ENCODE measurements at regions not wholly inside any gene's neighbourhood (a gene's known extent, or its start where the extent isn't known, plus 50 kb on each side); places are given as distances from the start of the nearest gene placed in this dataset.

DNA sequence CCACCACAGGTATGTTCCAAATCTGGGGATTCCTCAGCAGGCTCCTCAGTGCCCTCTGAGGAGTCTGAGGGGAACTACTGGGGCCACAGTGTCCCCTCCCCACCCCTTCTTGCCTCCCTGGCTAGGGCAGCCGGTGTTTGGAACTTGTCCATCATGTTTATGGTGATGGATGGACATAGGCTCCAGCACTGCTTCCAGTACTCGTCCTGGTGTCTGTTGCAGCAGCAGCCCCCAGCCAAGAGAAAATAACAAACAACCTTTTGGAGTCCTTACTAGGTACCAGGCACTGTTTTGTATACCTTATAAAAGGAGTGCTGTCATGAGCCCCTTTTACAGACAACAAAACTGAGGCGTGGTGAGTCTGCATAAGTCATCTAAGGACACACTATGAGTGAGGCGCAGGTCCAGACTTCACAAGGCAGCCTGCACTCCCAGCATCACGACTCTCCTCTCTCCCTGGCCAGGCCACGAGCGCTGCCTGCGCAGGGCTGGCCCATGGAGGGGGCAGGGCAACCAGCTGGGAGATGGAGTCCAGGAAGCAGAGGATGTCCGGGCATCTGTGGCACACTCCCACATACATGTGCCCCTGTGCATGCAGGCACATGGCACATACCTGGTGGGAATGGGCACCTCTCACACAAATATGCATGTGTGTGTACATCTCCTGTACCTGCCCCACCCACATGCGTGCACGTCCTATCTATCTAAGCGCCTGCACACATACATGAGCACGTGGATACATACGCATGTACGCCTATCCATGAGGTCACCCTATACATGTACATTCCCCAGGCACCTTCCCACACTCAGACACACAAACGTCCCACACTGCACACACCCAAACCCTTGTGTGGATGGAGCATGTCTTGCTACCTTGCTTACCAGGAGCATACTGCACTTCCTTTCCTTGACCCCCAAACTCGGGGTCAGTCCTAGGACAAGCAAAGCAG is 152.7 kb downstream of the VEGFA start:
- Mint-ChIP-seq H3K27me3 (ENCODE audit: low read depth) (peaks cover 16% of the 10 kb centered on the region), H3K4me1 (ENCODE audit: low read depth) (peaks cover 20% of the 10 kb centered on the region), H3K9me3 (ENCODE audit: insufficient read depth) (no peaks in the 10 kb centered on the region), H3K4me3 (no peak overlapping the region), H3K36me3 (ENCODE audit: low read depth) (no peaks in the 10 kb centered on the region), H3K27ac (no peak overlapping the region)
- POLR2A ChIA-PET, result no interaction called here
- no peak for ATAC-seq
- CTCF ChIA-PET, result no interaction called here
- no peak for DNase-seq

DNA sequence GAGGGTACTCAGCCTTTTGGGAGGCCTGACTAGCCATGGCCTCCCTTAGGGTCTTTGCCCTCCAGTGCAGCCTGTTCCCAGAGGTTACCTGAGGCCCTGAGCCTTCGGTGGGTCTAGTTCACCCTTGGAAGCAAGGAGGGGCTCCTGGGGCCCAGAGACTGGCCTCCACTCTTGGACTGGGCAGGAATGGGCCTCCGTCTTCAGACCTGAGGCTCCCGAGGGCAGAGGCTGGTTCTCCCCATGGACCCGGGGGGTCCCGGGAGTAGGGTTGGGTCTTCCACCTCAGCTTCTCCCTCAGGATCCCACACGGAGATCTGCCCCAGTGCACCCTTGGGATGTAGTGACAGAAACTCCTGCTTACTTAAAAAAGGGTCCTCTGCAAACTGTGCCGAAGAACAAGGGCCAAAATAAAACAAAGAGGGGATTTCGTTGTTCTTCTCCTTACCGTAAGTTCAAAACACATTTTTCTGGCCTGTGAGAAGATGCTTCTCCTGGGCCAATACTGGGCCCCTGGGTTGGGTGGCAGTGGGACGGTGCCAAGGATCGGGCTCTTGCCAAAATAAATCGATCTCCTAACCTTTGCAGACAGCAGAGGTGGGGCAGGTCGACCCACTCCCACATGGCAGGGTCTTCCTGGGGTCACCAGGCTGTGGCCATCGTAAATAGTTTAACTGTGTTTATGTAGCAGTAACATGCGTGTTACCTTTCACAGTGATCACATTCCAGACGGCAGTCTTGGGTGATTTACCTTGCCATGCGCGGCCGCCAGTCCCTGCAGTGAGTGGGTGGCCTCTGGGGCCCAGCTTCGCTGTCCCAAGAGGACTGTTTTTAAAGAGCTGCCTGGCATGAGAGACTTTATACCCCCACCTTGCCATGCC is 151.8 kb downstream of the VEGFA start:
- Mint-ChIP-seq H3K27me3 (ENCODE audit: low read depth) (peaks cover 16% of the 10 kb centered on the region), H3K4me3 (no peak overlapping the region), H3K9me3 (ENCODE audit: insufficient read depth) (no peaks in the 10 kb centered on the region), H3K27ac (no peak overlapping the region), H3K36me3 (ENCODE audit: low read depth) (no peaks in the 10 kb centered on the region), H3K4me1 (ENCODE audit: low read depth) (peaks cover 16% of the 10 kb centered on the region)
- ATAC-seq (no peak), DNase-seq (no peak)
- ChIA-PET POLR2A (no interaction called here), CTCF (no interaction called here)

DNA sequence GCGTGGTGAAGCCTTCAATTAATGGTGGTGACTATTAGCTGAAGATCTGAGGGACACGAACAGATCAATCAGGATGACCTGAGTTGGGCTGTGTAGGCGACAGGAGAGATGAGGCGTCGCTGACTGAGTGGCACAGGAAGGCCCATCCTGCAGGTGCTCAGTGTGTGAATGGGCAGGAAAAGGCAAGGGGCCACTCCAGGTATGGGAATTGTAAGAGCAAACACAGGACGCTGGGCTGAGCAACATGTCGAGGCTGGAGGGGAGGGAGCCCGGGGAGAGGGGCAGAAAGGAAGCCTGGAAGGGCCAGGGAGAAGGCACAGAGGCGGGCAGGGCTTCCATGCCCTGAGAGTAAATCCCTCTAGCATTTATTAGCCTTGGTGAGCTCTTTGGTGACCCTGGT is 151.0 kb downstream of the VEGFA start:
- H3K36me3 Mint-ChIP-seq (ENCODE audit: low read depth), result no peaks in the 10 kb centered on the region
- no peak overlapping the region for H3K27ac Mint-ChIP-seq
- ATAC-seq (no peak), DNase-seq (no peak)
- ChIA-PET CTCF (no interaction called here), POLR2A (no interaction called here)
- peaks cover 16% of the 10 kb centered on the region for H3K4me1 Mint-ChIP-seq (ENCODE audit: low read depth)
- H3K4me3 Mint-ChIP-seq, result no peak overlapping the region
- peaks cover 16% of the 10 kb centered on the region for H3K27me3 Mint-ChIP-seq (ENCODE audit: low read depth)
- no peaks in the 10 kb centered on the region for H3K9me3 Mint-ChIP-seq (ENCODE audit: insufficient read depth)

DNA sequence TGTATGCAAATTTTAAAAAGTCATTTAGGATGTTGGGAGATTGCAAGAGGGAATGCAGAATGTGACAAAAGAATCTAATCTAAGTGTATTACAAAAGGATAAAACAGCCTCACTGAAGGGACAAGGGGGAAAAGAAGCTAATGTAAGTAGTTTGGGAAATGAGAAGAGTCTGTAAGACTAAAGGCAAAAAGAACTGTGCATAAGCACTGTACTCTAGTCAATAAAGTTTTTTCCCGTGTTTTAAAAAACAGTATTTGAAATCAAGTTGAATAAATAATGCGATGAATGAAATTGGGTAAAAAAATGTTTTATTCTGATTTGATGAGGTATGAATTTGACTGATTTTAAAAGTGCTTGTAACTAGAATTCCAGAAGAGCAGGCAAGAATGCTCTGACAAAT is 149.8 kb downstream of the VEGFA start:
- Mint-ChIP-seq H3K27ac (no peak overlapping the region), H3K4me1 (ENCODE audit: low read depth) (peaks cover 12% of the 10 kb centered on the region), H3K9me3 (ENCODE audit: insufficient read depth) (no peaks in the 10 kb centered on the region), H3K27me3 (ENCODE audit: low read depth) (peaks cover 13% of the 10 kb centered on the region), H3K4me3 (no peak overlapping the region), H3K36me3 (ENCODE audit: low read depth) (no peaks in the 10 kb centered on the region)
- DNase-seq, result no peak
- POLR2A ChIA-PET, result no interaction called here
- CTCF ChIA-PET, result no interaction called here
- ATAC-seq, result no peak

DNA sequence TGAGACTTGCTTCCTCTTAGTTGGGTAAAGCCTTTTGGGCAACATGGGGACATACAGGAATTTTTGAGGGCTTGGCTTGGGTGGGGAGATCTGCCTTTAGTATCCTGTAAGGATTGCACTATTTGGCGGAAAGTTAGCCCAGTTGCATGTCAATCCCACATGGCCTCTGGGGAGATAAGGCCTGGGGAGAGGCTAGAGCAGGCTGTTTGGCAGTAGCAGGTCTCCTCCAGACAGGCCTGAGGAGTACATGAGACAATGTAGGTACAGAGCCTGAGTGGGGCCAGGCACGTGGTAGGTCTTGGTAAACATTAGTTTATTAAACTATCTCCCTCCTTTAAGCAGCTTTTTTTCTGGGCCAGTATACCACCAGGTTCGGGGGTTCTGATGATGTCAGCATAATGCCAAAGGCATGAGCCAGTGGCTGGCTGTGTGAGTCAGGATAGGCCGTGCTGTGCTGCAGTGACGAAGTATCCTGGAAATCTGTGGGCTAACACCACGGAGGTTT is 147.9 kb downstream of the VEGFA start:
- ChIA-PET POLR2A (no interaction called here), CTCF (no interaction called here)
- no peak overlapping the region for H3K4me3 Mint-ChIP-seq
- DNase-seq (no peak), ATAC-seq (no peak)
- H3K4me1 Mint-ChIP-seq (ENCODE audit: low read depth), result no peaks in the 10 kb centered on the region
- H3K36me3 Mint-ChIP-seq (ENCODE audit: low read depth), result no peaks in the 10 kb centered on the region
- no peak overlapping the region for H3K27ac Mint-ChIP-seq
- peaks cover 13% of the 10 kb centered on the region for H3K27me3 Mint-ChIP-seq (ENCODE audit: low read depth)
- no peaks in the 10 kb centered on the region for H3K9me3 Mint-ChIP-seq (ENCODE audit: insufficient read depth)

DNA sequence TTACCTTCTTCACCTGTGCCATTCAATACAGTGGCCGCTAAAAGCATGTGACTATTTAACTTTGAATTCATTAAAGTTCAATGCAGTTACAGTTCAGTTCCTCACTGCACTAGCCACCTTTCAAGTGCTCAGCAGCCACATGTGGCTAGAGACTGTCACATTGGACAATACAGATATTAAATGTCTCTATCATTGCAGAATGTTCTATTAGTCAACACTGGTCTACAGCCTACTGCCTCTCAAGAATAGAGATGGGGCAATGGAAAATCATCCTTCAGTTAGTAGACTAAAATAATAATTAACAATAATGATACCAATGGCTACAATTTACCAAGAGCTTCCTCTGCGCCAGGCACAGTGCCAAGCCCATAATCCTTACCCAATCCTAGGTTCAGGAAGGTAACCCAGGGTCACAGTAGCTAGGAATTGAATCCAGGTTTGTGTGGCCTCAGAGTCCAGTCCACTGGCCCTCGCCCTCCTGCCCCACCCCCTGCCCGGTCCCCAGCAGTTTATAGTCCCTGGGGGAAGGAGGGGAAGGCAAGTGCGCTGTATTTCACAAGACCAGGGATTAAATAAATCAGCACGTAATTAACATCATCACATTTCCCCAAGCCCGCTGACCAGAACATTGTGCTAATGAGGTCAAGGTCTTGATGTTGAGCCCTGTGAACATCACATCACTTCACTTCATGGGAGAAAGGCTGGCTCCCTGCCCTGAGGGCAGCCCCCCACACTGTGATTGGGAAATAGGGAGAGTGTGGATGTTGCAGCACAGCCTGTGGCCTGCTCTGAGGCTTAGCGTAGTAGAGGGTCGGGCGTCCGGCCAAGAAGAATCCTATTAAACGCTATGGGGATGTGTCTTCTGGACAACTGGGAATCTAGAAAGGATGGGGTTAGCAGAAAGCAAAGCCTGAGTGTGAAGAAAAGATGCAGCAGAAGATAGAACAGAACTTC is 147.2 kb downstream of the VEGFA start:
- H3K36me3 Mint-ChIP-seq (ENCODE audit: low read depth), result no peaks in the 10 kb centered on the region
- no peaks in the 10 kb centered on the region for H3K9me3 Mint-ChIP-seq (ENCODE audit: insufficient read depth)
- POLR2A ChIA-PET, result no interaction called here
- CTCF ChIA-PET, result no interaction called here
- ATAC-seq, result no peak
- no peak for DNase-seq
- H3K4me1 Mint-ChIP-seq (ENCODE audit: low read depth), result no peaks in the 10 kb centered on the region
- H3K27me3 Mint-ChIP-seq (ENCODE audit: low read depth), result peaks cover 13% of the 10 kb centered on the region
- no peak overlapping the region for H3K27ac Mint-ChIP-seq
- no peak overlapping the region for H3K4me3 Mint-ChIP-seq

DNA sequence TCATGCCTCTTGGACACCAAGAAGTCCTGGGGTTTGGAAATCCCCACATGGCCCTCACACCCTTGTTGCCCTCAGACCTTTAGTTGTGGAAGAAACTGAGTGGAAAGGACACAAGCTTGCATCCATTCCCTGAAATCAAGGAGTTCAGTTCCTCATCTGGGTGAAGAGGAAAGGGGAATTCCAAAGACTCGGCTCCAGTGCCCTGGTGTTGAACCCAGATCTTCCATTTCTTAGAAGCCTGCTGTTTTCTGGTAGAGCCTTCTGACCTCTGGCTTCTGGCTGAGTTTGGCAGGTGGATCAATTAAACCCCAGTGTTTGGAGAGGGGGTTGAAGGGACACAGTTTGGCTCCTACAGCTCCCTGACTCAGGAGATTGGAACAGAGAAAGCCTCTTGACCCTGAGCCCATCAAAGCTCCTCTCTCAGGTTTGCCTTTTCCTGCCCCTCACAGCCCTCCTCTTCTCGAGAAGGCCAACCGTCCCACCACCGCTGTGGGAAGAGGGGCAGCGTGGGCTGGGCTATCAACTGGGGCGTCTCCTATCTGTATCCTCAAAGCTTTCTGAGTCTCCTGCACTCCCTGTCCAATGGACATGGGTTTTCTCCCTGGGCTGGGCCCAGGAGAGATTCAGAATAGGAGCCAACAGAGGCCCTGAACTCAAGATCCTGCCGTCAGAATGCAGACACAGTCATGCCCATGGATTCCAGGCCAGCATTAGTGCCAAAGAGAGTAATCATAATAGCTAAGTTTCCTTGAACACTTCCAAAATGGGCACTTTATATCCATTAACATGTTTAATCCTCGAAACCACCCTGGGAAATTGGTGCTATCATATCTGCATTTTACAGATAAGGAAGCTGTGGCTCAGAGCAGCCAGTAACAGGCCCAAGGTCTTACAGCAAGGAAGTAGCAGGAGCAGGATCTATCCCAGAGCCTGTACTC is 146.2 kb downstream of the VEGFA start:
- Mint-ChIP-seq H3K9me3 (ENCODE audit: insufficient read depth) (no peaks in the 10 kb centered on the region), H3K4me3 (no peak overlapping the region), H3K36me3 (ENCODE audit: low read depth) (no peaks in the 10 kb centered on the region), H3K27me3 (ENCODE audit: low read depth) (peaks cover 13% of the 10 kb centered on the region), H3K4me1 (ENCODE audit: low read depth) (no peaks in the 10 kb centered on the region), H3K27ac (no peak overlapping the region)
- CTCF ChIA-PET, result no interaction called here
- POLR2A ChIA-PET, result no interaction called here
- ATAC-seq, result no peak
- DNase-seq, result no peak

DNA sequence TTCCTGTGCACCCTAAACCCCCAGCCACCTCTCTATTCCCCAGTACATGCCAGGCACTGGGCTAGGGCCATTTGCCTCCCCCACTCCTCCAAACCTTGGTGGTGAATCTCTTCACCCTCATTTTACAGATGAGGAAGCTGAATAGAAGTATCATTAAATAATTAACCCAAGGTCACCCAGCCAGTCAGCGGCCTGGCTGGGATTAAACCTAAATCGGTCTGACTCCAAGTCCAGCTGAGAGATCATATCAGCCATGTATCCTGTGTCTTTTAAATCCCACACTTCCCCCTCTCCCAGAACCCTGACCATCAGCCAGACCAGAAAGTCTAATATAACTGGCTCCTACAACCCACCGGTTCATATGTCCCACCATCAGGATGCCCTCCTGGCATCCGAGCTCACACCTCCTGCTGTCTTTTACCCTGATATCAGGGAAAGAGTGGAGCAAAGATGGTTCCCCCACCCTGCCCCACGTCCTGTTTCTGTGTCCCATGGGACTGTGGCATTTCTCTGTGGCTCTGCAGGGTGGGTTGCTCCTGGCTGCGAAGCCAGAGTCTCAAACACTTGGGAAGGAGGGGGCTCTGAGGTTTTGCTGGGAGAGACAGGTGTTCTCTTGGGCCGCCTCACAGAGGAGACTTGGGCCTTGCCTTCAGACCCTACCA is 145.3 kb downstream of the VEGFA start:
- no peak overlapping the region for H3K4me3 Mint-ChIP-seq
- no peaks in the 10 kb centered on the region for H3K36me3 Mint-ChIP-seq (ENCODE audit: low read depth)
- no peaks in the 10 kb centered on the region for H3K9me3 Mint-ChIP-seq (ENCODE audit: insufficient read depth)
- no peak for DNase-seq
- no peak for ATAC-seq
- ChIA-PET POLR2A (no interaction called here), CTCF (no interaction called here)
- peaks cover 7% of the 10 kb centered on the region for H3K27me3 Mint-ChIP-seq (ENCODE audit: low read depth)
- no peak overlapping the region for H3K27ac Mint-ChIP-seq
- H3K4me1 Mint-ChIP-seq (ENCODE audit: low read depth), result no peaks in the 10 kb centered on the region

DNA sequence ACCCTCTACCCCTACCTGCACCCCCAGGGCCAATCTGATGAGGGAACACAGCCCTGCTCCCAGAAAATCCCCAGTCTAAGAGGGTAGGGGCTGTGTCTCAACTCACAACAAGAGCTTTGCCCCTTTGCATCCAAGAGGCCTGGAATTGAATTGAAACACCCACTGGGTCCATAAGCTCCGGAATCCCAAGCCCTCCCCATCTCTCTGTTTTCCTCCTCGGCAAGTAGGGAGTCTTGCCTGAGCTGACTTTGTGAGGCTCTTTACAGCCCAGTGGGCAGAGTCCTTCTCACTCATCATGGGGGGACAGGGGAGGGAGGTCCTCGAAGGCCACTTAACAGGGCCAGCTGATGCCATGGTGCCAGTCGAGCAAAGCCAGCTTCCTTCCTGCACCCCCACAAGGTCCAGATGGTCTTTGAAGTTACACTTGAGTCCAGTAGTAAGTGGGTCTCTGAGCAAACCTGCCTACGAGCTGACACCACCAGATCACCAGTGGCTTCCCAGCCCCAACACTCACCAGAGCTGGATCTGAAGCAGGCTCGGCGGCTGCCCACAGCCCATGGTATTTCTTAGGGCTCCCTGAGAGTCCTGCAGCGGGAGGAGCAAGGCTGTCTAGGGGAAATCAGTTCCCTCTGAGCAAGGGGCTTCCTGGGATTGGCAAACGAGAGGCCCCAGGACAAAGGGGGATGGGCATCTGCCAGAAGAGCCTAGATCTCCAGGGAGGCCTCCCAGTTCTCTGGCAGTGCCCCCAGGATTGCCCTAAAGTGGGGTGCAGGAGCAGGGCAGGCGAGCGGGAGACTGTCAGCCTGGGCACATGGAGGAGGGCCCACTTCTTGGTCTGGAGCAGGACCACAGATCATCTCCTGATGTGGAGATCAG is 144.5 kb downstream of the VEGFA start:
- H3K9me3 Mint-ChIP-seq (ENCODE audit: insufficient read depth), result no peaks in the 10 kb centered on the region
- no peak overlapping the region for H3K4me3 Mint-ChIP-seq
- no peaks in the 10 kb centered on the region for H3K4me1 Mint-ChIP-seq (ENCODE audit: low read depth)
- no peak overlapping the region for H3K27ac Mint-ChIP-seq
- peaks cover 2% of the 10 kb centered on the region for H3K27me3 Mint-ChIP-seq (ENCODE audit: low read depth)
- ATAC-seq (no peak), DNase-seq (no peak)
- H3K36me3 Mint-ChIP-seq (ENCODE audit: low read depth), result no peaks in the 10 kb centered on the region
- CTCF ChIA-PET, result no interaction called here
- POLR2A ChIA-PET, result no interaction called here

All from activated CD8-positive, alpha-beta T cell treated with anti-CD3 and anti-CD28 coated beads, Interleukin-2, amount 10 ng/mL, durations not matched to agents 7 days and 5 days (primary cell).